ENCODE measurements at regions not wholly inside any gene's neighbourhood (a gene's known extent, or its start where the extent isn't known, plus 50 kb on each side); places are given as distances from the start of the nearest gene placed in this dataset.

DNA sequence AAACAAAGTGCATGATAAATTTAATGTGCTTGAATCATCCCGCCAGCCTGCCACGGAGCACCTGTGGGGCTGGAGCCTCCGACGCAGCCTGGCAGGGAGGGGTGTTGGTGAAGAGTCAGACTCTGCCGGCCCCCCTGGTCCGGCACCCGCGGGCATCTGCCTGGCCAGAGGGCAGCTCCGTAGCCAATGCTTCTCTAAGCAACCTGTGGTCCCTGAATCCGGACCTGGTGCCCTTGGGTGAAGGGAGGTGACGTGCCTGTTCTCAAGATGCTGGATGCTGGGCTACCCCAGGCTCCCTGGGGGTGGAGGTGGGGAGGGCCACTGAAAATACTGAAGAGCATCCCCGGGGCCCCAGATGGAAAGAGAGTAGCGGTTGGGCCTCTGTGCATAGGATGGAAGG is 158.6 kb upstream of the C14orf180 start:
- peaks cover 36% of the 10 kb centered on the region for H3K27me3 Mint-ChIP-seq (ENCODE audit: low read depth)
- no peak overlapping the region for H3K4me3 Mint-ChIP-seq (ENCODE audit: unreplicated experiment)
- no peak overlapping the region for H3K27ac Mint-ChIP-seq (ENCODE audit: unreplicated experiment)
- H3K36me3 Mint-ChIP-seq (ENCODE audit: low read depth) = no peaks in the 10 kb centered on the region
- DNase-seq (ENCODE audit: low spot score) = no peak
- no peaks in the 10 kb centered on the region for H3K4me1 Mint-ChIP-seq (ENCODE audit: low read depth)
- H3K9me3 Mint-ChIP-seq (ENCODE audit: low read depth) = no peaks in the 10 kb centered on the region
- TF ChIP-seq, protein P1, sequence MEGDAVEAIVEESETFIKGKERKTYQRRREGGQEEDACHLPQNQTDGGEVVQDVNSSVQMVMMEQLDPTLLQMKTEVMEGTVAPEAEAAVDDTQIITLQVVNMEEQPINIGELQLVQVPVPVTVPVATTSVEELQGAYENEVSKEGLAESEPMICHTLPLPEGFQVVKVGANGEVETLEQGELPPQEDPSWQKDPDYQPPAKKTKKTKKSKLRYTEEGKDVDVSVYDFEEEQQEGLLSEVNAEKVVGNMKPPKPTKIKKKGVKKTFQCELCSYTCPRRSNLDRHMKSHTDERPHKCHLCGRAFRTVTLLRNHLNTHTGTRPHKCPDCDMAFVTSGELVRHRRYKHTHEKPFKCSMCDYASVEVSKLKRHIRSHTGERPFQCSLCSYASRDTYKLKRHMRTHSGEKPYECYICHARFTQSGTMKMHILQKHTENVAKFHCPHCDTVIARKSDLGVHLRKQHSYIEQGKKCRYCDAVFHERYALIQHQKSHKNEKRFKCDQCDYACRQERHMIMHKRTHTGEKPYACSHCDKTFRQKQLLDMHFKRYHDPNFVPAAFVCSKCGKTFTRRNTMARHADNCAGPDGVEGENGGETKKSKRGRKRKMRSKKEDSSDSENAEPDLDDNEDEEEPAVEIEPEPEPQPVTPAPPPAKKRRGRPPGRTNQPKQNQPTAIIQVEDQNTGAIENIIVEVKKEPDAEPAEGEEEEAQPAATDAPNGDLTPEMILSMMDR (IDR thresholded peaks at IDR 0.05) = no peak

GRCh38 chr14:104421401-104421821 is 158.2 kb upstream of the C14orf180 start:
- no peak for DNase-seq (ENCODE audit: low spot score)
- TF ChIP-seq, protein P1 (IDR thresholded peaks at IDR 0.05) = no peak
- H3K4me3 Mint-ChIP-seq (ENCODE audit: unreplicated experiment) = no peak overlapping the region
- H3K27ac Mint-ChIP-seq (ENCODE audit: unreplicated experiment) = no peak overlapping the region
- no peaks in the 10 kb centered on the region for H3K36me3 Mint-ChIP-seq (ENCODE audit: low read depth)
- H3K4me1 Mint-ChIP-seq (ENCODE audit: low read depth) = no peaks in the 10 kb centered on the region
- peaks cover 34% of the 10 kb centered on the region for H3K27me3 Mint-ChIP-seq (ENCODE audit: low read depth)
- H3K9me3 Mint-ChIP-seq (ENCODE audit: low read depth) = no peaks in the 10 kb centered on the region

GRCh38 chr14:104421892-104422828 is 157.4 kb upstream of the C14orf180 start:
- Mint-ChIP-seq H3K27me3 (ENCODE audit: low read depth) (peaks cover 31% of the 10 kb centered on the region), H3K9me3 (ENCODE audit: low read depth) (no peaks in the 10 kb centered on the region), H3K36me3 (ENCODE audit: low read depth) (no peaks in the 10 kb centered on the region), H3K4me1 (ENCODE audit: low read depth) (no peaks in the 10 kb centered on the region), H3K4me3 (ENCODE audit: unreplicated experiment) (no peak overlapping the region), H3K27ac (ENCODE audit: unreplicated experiment) (no peak overlapping the region)
- TF ChIP-seq, protein P1 (IDR thresholded peaks at IDR 0.05) = no peak
- DNase-seq (ENCODE audit: low spot score) = peak; percentile 60

DNA sequence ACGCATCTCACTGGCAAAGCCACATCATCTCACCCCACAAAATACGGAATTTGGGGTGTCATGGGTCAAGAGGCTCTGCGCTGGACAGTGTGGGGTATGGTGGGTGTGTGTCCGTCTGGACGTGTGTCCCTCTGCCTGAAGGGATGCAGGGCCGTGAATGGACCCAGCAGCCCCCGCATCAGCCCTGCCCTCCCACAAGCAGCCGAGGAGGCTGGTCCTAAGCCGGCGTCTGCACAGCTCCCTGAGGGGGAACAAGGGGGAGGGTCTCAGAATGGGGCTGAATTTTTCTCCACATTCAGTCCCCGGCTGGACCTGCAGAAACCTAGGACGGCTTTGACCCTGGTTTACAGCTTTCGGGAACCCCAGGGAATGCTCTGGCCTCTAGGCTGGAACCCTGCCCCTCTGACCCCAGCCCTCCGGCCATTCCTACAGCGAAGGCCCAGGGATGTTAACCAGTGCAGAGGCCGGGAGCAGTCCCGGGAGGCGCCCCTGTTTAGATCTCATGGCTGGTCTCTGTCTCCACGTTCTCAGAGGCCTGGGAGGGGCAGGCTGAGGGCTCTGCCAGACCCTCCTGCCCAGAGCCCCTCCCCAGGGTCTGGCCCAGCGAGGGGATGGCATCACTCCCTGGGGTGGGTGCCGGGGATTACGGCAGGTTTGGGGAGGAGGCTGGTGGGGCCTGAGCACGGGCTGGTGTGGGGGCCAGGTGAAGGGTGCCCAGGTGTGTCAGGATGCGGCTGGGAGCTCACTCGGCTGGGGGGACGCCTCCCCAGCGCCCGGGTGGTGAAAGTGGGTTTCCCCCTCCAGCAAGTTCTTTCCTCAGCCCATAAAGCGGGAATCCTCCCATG is 156.5 kb upstream of the C14orf180 start:
- H3K36me3 Mint-ChIP-seq (ENCODE audit: low read depth) = no peaks in the 10 kb centered on the region
- DNase-seq (ENCODE audit: low spot score) = peak; percentile 69
- no peaks in the 10 kb centered on the region for H3K9me3 Mint-ChIP-seq (ENCODE audit: low read depth)
- no peaks in the 10 kb centered on the region for H3K4me1 Mint-ChIP-seq (ENCODE audit: low read depth)
- peaks cover 27% of the 10 kb centered on the region for H3K27me3 Mint-ChIP-seq (ENCODE audit: low read depth)
- no peak overlapping the region for H3K27ac Mint-ChIP-seq (ENCODE audit: unreplicated experiment)
- H3K4me3 Mint-ChIP-seq (ENCODE audit: unreplicated experiment) = no peak overlapping the region
- TF ChIP-seq, protein P1 (IDR thresholded peaks at IDR 0.05) = no peak

GRCh38 chr14:104423701-104424405 is 155.7 kb upstream of the C14orf180 start:
- Mint-ChIP-seq H3K9me3 (ENCODE audit: low read depth) (no peaks in the 10 kb centered on the region), H3K4me3 (ENCODE audit: unreplicated experiment) (no peak overlapping the region), H3K4me1 (ENCODE audit: low read depth) (no peaks in the 10 kb centered on the region), H3K36me3 (ENCODE audit: low read depth) (no peaks in the 10 kb centered on the region), H3K27ac (ENCODE audit: unreplicated experiment) (no peak overlapping the region), H3K27me3 (ENCODE audit: low read depth) (peaks cover 24% of the 10 kb centered on the region)
- TF ChIP-seq, protein P1 (IDR thresholded peaks at IDR 0.05) = no peak
- peak; percentile 60 for DNase-seq (ENCODE audit: low spot score)

Measured in chondrocyte (in vitro differentiated cells).